ENCODE measurements at regions not wholly inside any gene's neighbourhood (a gene's known extent, or its start where the extent isn't known, plus 50 kb on each side); places are given as distances from the start of the nearest gene placed in this dataset.
"Not testable (repeated sequence)": the region's sequence is repeated elsewhere in the genome, so short reads cannot be mapped to it uniquely, and the experiment has no call there.

GRCh38 chr2:126269911-126270310, 386.0 kb upstream of the GYPC start:
- no peak for DNase-seq

GRCh38 chr2:126270587-126270986, 385.4 kb upstream of the GYPC start:
- no peak for DNase-seq

- DNase-seq, result no peak
Measured at GRCh38 chr2:126272401-126272800, 383.6 kb upstream of the GYPC start.

GRCh38 chr2:126275098-126275497, 380.9 kb upstream of the GYPC start:
- no peak for DNase-seq

- DNase-seq, result not testable (repeated sequence)
Measured at GRCh38 chr2:126276268-126276667, 379.7 kb upstream of the GYPC start.

GRCh38 chr2:126288362-126288761, 367.6 kb upstream of the GYPC start:
- no peak for DNase-seq

GRCh38 chr2:126293962-126294361, 362.0 kb upstream of the GYPC start:
- DNase-seq, result not testable (repeated sequence)

GRCh38 chr2:126299469-126299976, 356.4 kb upstream of the GYPC start:
- no peak for DNase-seq

- DNase-seq, result no peak
Measured at GRCh38 chr2:126300348-126300747, 355.6 kb upstream of the GYPC start.

GRCh38 chr2:126302043-126302442, 353.9 kb upstream of the GYPC start:
- no peak for DNase-seq

- no peak for DNase-seq
Measured at GRCh38 chr2:126303113-126303512, 352.8 kb upstream of the GYPC start.

- DNase-seq, result no peak
Measured at GRCh38 chr2:126304154-126304553, 351.8 kb upstream of the GYPC start.

- no peak for DNase-seq
Measured at GRCh38 chr2:126306539-126306938, 349.4 kb upstream of the GYPC start.

GRCh38 chr2:126307740-126308139, 348.2 kb upstream of the GYPC start:
- no peak for DNase-seq

- DNase-seq, result no peak
Measured at GRCh38 chr2:126309185-126309584, 346.8 kb upstream of the GYPC start.

GRCh38 chr2:126312579-126312978, 343.4 kb upstream of the GYPC start:
- no peak for DNase-seq

GRCh38 chr2:126315828-126316227, 340.1 kb upstream of the GYPC start:
- DNase-seq, result no peak

- no peak for DNase-seq
Measured at GRCh38 chr2:126317790-126318431, 338.0 kb upstream of the GYPC start.

- no peak for DNase-seq
Measured at GRCh38 chr2:126322342-126322741, 333.6 kb upstream of the GYPC start.

GRCh38 chr2:126325202-126325601, 330.8 kb upstream of the GYPC start:
- DNase-seq, result no peak

- no peak for DNase-seq
Measured at GRCh38 chr2:126329173-126329572, 326.8 kb upstream of the GYPC start.

- no peak for DNase-seq
Measured at GRCh38 chr2:126342457-126342856, 313.5 kb upstream of the GYPC start.

- DNase-seq, result no peak
Measured at GRCh38 chr2:126343136-126343535, 312.8 kb upstream of the GYPC start.

- no peak for DNase-seq
Measured at GRCh38 chr2:126344493-126344892, 311.5 kb upstream of the GYPC start.

GRCh38 chr2:126345691-126346090, 310.3 kb upstream of the GYPC start:
- DNase-seq, result no peak
